ENCODE measurements at regions not wholly inside any gene's neighbourhood (a gene's known extent, or its start where the extent isn't known, plus 50 kb on each side); places are given as distances from the start of the nearest gene placed in this dataset.

- H3K9me3 ChIP-seq (ENCODE audit: low read length) = no peaks in the 10 kb centered on the region
- peak overlapping the region; percentile 24 for H3K4me2 ChIP-seq (ENCODE audit: low read length)
These were observed 149.4 kb upstream of the SLC1A4 start for GRCh38 chr2:64839844-64840243.

DNA sequence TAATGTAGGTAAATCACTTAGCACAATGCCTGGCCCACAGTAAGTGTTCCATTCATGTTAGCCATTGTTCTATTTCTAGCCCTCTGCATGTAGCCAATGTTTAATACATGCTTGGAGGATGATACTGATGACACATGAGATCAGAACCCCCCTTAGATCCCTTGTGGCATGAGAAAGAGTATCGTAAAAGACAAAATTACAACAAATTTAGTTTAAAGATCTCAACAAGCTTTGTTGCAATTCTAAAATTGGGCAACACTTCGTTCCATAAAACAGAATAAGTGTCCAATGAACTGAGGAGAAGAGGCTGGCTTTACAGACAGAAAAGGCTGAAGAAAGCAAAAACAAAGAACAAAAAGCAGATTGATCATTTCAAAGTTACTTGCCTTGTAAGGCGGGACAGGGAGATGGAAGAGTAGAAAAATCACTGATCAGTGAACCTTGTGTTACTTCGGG is 148.7 kb upstream of the SLC1A4 start:
- no peaks in the 10 kb centered on the region for H4K20me1 ChIP-seq (ENCODE audit: insufficient read depth, low read length)
- H3K9me3 ChIP-seq (ENCODE audit: low read length) = no peaks in the 10 kb centered on the region
- no peaks in the 10 kb centered on the region for H3K27me3 ChIP-seq (ENCODE audit: insufficient read depth, low read length)
- H3K4me2 ChIP-seq (ENCODE audit: low read length) = peak overlapping the region; percentile 24
- H3K4me1 ChIP-seq (ENCODE audit: insufficient read depth, low read length, severe bottlenecking) = peaks cover 47% of the 10 kb centered on the region
- H2AFZ ChIP-seq (ENCODE audit: low read length) = no peak overlapping the region
- no peak for TF ChIP-seq EZH2 (IDR thresholded peaks at IDR 0.05; ENCODE audit: borderline replicate concordance, low read length)
- TF ChIP-seq, protein P1, sequence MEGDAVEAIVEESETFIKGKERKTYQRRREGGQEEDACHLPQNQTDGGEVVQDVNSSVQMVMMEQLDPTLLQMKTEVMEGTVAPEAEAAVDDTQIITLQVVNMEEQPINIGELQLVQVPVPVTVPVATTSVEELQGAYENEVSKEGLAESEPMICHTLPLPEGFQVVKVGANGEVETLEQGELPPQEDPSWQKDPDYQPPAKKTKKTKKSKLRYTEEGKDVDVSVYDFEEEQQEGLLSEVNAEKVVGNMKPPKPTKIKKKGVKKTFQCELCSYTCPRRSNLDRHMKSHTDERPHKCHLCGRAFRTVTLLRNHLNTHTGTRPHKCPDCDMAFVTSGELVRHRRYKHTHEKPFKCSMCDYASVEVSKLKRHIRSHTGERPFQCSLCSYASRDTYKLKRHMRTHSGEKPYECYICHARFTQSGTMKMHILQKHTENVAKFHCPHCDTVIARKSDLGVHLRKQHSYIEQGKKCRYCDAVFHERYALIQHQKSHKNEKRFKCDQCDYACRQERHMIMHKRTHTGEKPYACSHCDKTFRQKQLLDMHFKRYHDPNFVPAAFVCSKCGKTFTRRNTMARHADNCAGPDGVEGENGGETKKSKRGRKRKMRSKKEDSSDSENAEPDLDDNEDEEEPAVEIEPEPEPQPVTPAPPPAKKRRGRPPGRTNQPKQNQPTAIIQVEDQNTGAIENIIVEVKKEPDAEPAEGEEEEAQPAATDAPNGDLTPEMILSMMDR (IDR thresholded peaks at IDR 0.05; ENCODE audit: low read length) = no peak
- H3K9ac ChIP-seq (ENCODE audit: low read length) = peak overlapping the region; percentile 15; the same call in 1 of the 2 replicates
- no peaks in the 10 kb centered on the region for H3K79me2 ChIP-seq (ENCODE audit: insufficient read depth, low read length)
- peak overlapping the region; percentile 4 for H3K4me3 ChIP-seq (ENCODE audit: low read depth, low read length, poor library complexity, severe bottlenecking)
- H3K27ac ChIP-seq (ENCODE audit: low read depth, low read length, poor library complexity, severe bottlenecking) = peak overlapping the region; percentile 88
- H3K36me3 ChIP-seq (ENCODE audit: insufficient read depth, low read length) = no peaks in the 10 kb centered on the region
- 0 out of 2 replicates have a peak, but pooled peaks cover 3% of the 10 kb centered on the region for H3F3A ChIP-seq (ENCODE audit: insufficient read depth, low read length)
- no peaks in the 10 kb centered on the region for H3K9me2 ChIP-seq (ENCODE audit: low read depth, low read length)

More at GRCh38 chr2:64839844-64840243, 149.4 kb upstream of the SLC1A4 start:
- Histone ChIP-seq H3K27me3 (ENCODE audit: insufficient read depth, low read length) (no peaks in the 10 kb centered on the region), H3K9ac (ENCODE audit: low read length) (peak overlapping the region; percentile 15; the same call in 1 of the 2 replicates), H3K36me3 (ENCODE audit: insufficient read depth, low read length) (no peaks in the 10 kb centered on the region), H3K27ac (ENCODE audit: low read depth, low read length, poor library complexity, severe bottlenecking) (peak overlapping the region; percentile 88), H3F3A (ENCODE audit: insufficient read depth, low read length) (0 out of 2 replicates have a peak, but pooled peaks cover 3% of the 10 kb centered on the region), H4K20me1 (ENCODE audit: insufficient read depth, low read length) (no peaks in the 10 kb centered on the region), H3K4me1 (ENCODE audit: insufficient read depth, low read length, severe bottlenecking) (peaks cover 47% of the 10 kb centered on the region), H2AFZ (ENCODE audit: low read length) (no peak overlapping the region), H3K9me2 (ENCODE audit: low read depth, low read length) (no peaks in the 10 kb centered on the region), H3K79me2 (ENCODE audit: insufficient read depth, low read length) (no peaks in the 10 kb centered on the region), H3K4me3 (ENCODE audit: low read depth, low read length, poor library complexity, severe bottlenecking) (peak overlapping the region; percentile 4)
- TF ChIP-seq EZH2 (IDR thresholded peaks at IDR 0.05; ENCODE audit: borderline replicate concordance, low read length) = no peak
- TF ChIP-seq, protein P1 (IDR thresholded peaks at IDR 0.05; ENCODE audit: low read length) = no peak

- peak overlapping the region; percentile 24 for H3K4me2 ChIP-seq (ENCODE audit: low read length)
- H3K27ac ChIP-seq (ENCODE audit: low read depth, low read length, poor library complexity, severe bottlenecking) = peak overlapping the region; percentile 88
- TF ChIP-seq, protein P1 (IDR thresholded peaks at IDR 0.05; ENCODE audit: low read length) = no peak
- no peak for TF ChIP-seq EZH2 (IDR thresholded peaks at IDR 0.05; ENCODE audit: borderline replicate concordance, low read length)
- H3K27me3 ChIP-seq (ENCODE audit: insufficient read depth, low read length) = no peaks in the 10 kb centered on the region
- no peaks in the 10 kb centered on the region for H3K9me2 ChIP-seq (ENCODE audit: low read depth, low read length)
- no peaks in the 10 kb centered on the region for H3K79me2 ChIP-seq (ENCODE audit: insufficient read depth, low read length)
- no peaks in the 10 kb centered on the region for H4K20me1 ChIP-seq (ENCODE audit: insufficient read depth, low read length)
- H3K9ac ChIP-seq (ENCODE audit: low read length) = peak overlapping the region; percentile 51
- 0 out of 2 replicates have a peak, but pooled peaks cover 3% of the 10 kb centered on the region for H3F3A ChIP-seq (ENCODE audit: insufficient read depth, low read length)
- peaks cover 55% of the 10 kb centered on the region for H3K4me1 ChIP-seq (ENCODE audit: insufficient read depth, low read length, severe bottlenecking)
- H3K4me3 ChIP-seq (ENCODE audit: low read depth, low read length, poor library complexity, severe bottlenecking) = peak overlapping the region; percentile 4
- no peaks in the 10 kb centered on the region for H3K36me3 ChIP-seq (ENCODE audit: insufficient read depth, low read length)
- peak overlapping the region; percentile 99; the same call in 1 of the 2 replicates for H2AFZ ChIP-seq (ENCODE audit: low read length)
- H3K9me3 ChIP-seq (ENCODE audit: low read length) = no peaks in the 10 kb centered on the region
These were observed 147.7 kb upstream of the SLC1A4 start for GRCh38 chr2:64841461-64841860.

All from OCI-LY1 (cell line).